NT2/D1 (cell line): ENCODE measurements at regions not wholly inside any gene's neighbourhood (a gene's known extent, or its start where the extent isn't known, plus 50 kb on each side); places are given as distances from the start of the nearest gene placed in this dataset.

Experiments
- DNase-seq: peaks from one replicate; pipeline ENCODE4 v3.0.0-alpha.2; 2011; ENCODE audit warnings: low read depth, low spot score
- H3K27me3 ChIP-seq: 2 replicates; pipeline ENCODE4 v1.6.0; 2011; ENCODE audit warnings: mild to moderate bottlenecking; ENCODE audit not compliant: insufficient read length, insufficient read depth
- H3K36me3 ChIP-seq: 2 replicates; pipeline ENCODE4 v1.6.1; 2011; ENCODE audit warnings: mild to moderate bottlenecking, low read length, mixed read lengths; ENCODE audit not compliant: insufficient read depth, insufficient read length
- H3K4me1 ChIP-seq: 2 replicates; pipeline ENCODE4 v1.5.1; 2011; ENCODE audit not compliant: insufficient read depth, insufficient read length
- H3K4me3 ChIP-seq: 2 replicates; pipeline ENCODE4 v1.5.1; 2011; ENCODE audit warnings: low read depth; ENCODE audit not compliant: insufficient read length
- H3K9ac ChIP-seq: 2 replicates; pipeline ENCODE4 v1.6.0; 2011; ENCODE audit warnings: low read depth; ENCODE audit not compliant: insufficient read length
- H3K9me3 ChIP-seq: 2 replicates; pipeline ENCODE4 v1.5.1; 2011; ENCODE audit warnings: mild to moderate bottlenecking, low read length; ENCODE audit not compliant: insufficient read depth
- SUZ12 ChIP-seq: IDR thresholded peaks from 2 replicates; pipeline ENCODE4 v1.6.1; 2011; ENCODE audit not compliant: insufficient read length, insufficient read depth; ENCODE audit errors: extremely low read depth
- YY1 ChIP-seq: IDR thresholded peaks from 2 replicates; pipeline ENCODE4 v1.6.1; 2011; ENCODE audit not compliant: insufficient read length, insufficient read depth
- ZNF274 ChIP-seq: IDR thresholded peaks from 2 replicates; pipeline ENCODE4 v1.6.1; 2011; ENCODE audit warnings: mild to moderate bottlenecking, low read depth, low read length

DNA sequence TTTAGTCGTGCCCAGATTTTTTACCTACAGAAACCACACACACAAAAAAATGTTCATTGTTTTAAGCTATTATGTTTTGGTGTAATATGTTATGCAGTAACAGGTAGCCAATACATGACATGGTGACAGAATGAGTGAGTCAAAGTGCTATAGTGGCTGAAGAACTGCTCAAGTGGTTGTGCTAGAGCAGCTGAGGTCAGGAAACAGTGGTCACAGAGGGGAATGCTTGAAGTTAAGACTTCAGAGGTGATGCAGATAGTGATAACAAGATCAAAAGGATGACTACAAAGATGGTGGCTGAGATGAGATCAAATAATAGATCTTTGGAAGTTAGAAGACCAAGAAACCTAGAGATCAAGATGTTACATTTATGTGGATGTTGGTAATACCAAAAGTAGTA, 174.3 kb downstream of the KCNE4 start:
- H3K9ac ChIP-seq: no peak overlapping the region
- TF ChIP-seq ZNF274 (no peak), SUZ12 (no peak)
- no peak overlapping the region for H3K4me3 ChIP-seq
- H3K27me3 ChIP-seq: no peaks in the 10 kb centered on the region
- DNase-seq: no peak
- H3K9me3 ChIP-seq: no peaks in the 10 kb centered on the region; the same call in 1 of the 2 replicates
- H3K36me3 ChIP-seq: no peaks in the 10 kb centered on the region
- no peaks in the 10 kb centered on the region for H3K4me1 ChIP-seq

DNA sequence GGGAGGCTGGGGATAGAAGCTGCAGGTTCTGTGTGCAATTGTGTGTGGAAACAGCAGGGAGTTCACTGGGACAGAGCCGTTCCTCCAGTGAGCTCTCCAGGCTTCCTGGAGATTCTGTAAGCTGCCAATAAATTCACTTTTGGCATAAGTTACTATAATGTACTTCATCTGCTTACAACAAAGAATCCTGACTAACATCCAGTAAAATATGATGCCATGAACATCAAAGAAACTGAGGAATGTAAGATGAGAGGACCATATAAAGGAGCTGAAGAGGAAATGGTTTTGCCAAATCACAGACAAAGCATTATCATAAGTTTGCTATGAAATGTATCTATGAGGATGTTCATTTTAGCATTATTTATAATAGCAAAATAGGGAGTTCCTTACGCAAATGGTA, 175.3 kb downstream of the KCNE4 start:
- H3K27me3 ChIP-seq: no peaks in the 10 kb centered on the region
- TF ChIP-seq YY1 (no peak), SUZ12 (no peak), ZNF274 (no peak)
- no peak overlapping the region for H3K9ac ChIP-seq
- no peaks in the 10 kb centered on the region for H3K4me1 ChIP-seq
- no peaks in the 10 kb centered on the region; the same call in 1 of the 2 replicates for H3K9me3 ChIP-seq
- no peak overlapping the region for H3K4me3 ChIP-seq
- H3K36me3 ChIP-seq: no peaks in the 10 kb centered on the region
- DNase-seq: no peak

DNA sequence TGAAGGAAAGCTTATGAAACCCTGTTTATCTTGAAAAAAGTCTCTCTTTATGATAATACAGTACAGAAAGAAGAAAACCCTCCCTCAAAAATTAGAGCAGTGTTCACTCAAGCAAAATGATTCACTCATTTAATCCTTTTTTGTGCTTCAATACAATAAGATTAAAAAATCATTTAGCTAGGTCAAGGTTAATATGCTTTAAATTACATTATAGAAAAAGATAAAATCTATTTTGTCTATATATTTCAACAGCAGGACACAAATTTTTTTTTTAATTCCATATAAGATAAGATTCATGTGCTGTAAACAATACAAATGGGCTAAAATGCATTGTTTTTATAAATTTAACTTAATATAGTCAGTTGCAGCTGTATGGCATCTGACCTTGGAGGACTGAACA, 176.9 kb downstream of the KCNE4 start:
- Histone ChIP-seq H3K36me3 (no peaks in the 10 kb centered on the region), H3K9me3 (no peaks in the 10 kb centered on the region; the same call in 1 of the 2 replicates), H3K9ac (no peak overlapping the region), H3K27me3 (no peaks in the 10 kb centered on the region), H3K4me3 (no peak overlapping the region), H3K4me1 (no peaks in the 10 kb centered on the region)
- DNase-seq: no peak
- TF ChIP-seq SUZ12: no peak
- TF ChIP-seq YY1: no peak
- no peak for TF ChIP-seq ZNF274

- no peak for TF ChIP-seq SUZ12
- TF ChIP-seq YY1: no peak
- TF ChIP-seq ZNF274: no peak
- Histone ChIP-seq H3K4me1 (no peaks in the 10 kb centered on the region), H3K27me3 (no peaks in the 10 kb centered on the region), H3K4me3 (no peak overlapping the region), H3K9me3 (no peaks in the 10 kb centered on the region; the same call in 1 of the 2 replicates), H3K9ac (no peak overlapping the region), H3K36me3 (no peaks in the 10 kb centered on the region)
- no peak for DNase-seq
These were observed 178.4 kb downstream of the KCNE4 start for GRCh38 chr2:223230352-223230751.

GRCh38 chr2:223232285-223232684, 180.3 kb downstream of the KCNE4 start:
- Histone ChIP-seq H3K9me3 (no peaks in the 10 kb centered on the region; the same call in 1 of the 2 replicates), H3K4me3 (no peak overlapping the region), H3K27me3 (no peaks in the 10 kb centered on the region), H3K4me1 (no peaks in the 10 kb centered on the region), H3K9ac (no peak overlapping the region), H3K36me3 (no peaks in the 10 kb centered on the region)
- no peak for DNase-seq
- TF ChIP-seq YY1 (no peak), ZNF274 (no peak), SUZ12 (no peak)

GRCh38 chr2:223232896-223233295, 180.9 kb downstream of the KCNE4 start:
- no peak overlapping the region for H3K4me3 ChIP-seq
- no peaks in the 10 kb centered on the region for H3K27me3 ChIP-seq
- no peak overlapping the region for H3K9ac ChIP-seq
- no peaks in the 10 kb centered on the region for H3K4me1 ChIP-seq
- no peaks in the 10 kb centered on the region for H3K36me3 ChIP-seq
- H3K9me3 ChIP-seq: no peaks in the 10 kb centered on the region; the same call in 1 of the 2 replicates
- DNase-seq: no peak
- TF ChIP-seq SUZ12 (no peak), YY1 (no peak), ZNF274 (no peak)

GRCh38 chr2:223235986-223236385, 184.0 kb downstream of the KCNE4 start:
- Histone ChIP-seq H3K9ac (no peak overlapping the region), H3K36me3 (no peaks in the 10 kb centered on the region), H3K4me3 (no peak overlapping the region), H3K4me1 (no peaks in the 10 kb centered on the region), H3K27me3 (no peaks in the 10 kb centered on the region), H3K9me3 (no peaks in the 10 kb centered on the region)
- TF ChIP-seq YY1 (no peak), SUZ12 (no peak), ZNF274 (no peak)
- DNase-seq: no peak

- no peak for DNase-seq
- Histone ChIP-seq H3K36me3 (no peaks in the 10 kb centered on the region), H3K4me3 (no peak overlapping the region), H3K4me1 (no peaks in the 10 kb centered on the region), H3K9me3 (no peaks in the 10 kb centered on the region), H3K9ac (no peak overlapping the region), H3K27me3 (no peaks in the 10 kb centered on the region)
- TF ChIP-seq ZNF274 (no peak), YY1 (no peak), SUZ12 (no peak)
These were observed 186.3 kb downstream of the KCNE4 start for GRCh38 chr2:223238301-223238700.
